Breast epithelium (tissue), 3 donors: ENCODE measurements at regions not wholly inside any gene's neighbourhood (a gene's known extent, or its start where the extent isn't known, plus 50 kb on each side); places are given as distances from the start of the nearest gene placed in this dataset.

ENCODE experiments used
- POLR2A ChIP-seq: fragments of 450-650 bp; IDR thresholded peaks from one replicate; pipeline ENCODE4 v1.6.1; 2016; ENCODE audit warnings: antibody characterized with exemption, mild to moderate bottlenecking, moderate library complexity
- POLR2AphosphoS5 ChIP-seq, 3 donors: sonication (generic); formaldehyde crosslinking; IDR thresholded peaks; one replicate each; pipeline ENCODE4 v1.6.1; 2017; ENCODE audit warnings: antibody characterized with exemption in 3 of 3
- TF ChIP-seq, protein P1 (sequence below), 3 donors: fragments of 450-650 bp; IDR thresholded peaks; one replicate each; pipeline ENCODE4 v1.5.1; 2016 to 2017; ENCODE audit warnings: antibody characterized with exemption in 3 of 3, mild to moderate bottlenecking in 3 of 3, moderate library complexity in 3 of 3

DNA sequence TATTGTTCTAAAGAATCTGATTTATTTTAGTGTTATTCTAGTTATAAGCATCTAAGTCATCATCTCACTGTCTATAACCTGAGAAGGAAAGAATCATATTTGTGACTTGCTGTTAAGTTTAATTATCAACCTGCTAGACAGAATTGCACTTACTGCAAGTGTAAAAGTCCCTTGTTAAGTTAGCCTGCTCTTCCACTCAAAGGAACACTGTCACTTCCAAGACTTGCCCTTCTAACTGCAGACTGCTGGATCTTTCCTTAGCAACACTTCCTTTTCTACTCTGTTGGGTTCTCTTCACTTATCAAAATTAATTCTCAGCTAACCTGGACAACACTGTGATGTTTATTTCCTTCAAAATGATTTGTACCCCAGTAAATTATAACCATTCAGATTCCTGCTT is 323.2 kb upstream of the TFPI start:
- TF ChIP-seq POLR2AphosphoS5 (IDR thresholded peaks at IDR 0.05) (no peak), POLR2A (no peak)
- TF ChIP-seq, protein P1, sequence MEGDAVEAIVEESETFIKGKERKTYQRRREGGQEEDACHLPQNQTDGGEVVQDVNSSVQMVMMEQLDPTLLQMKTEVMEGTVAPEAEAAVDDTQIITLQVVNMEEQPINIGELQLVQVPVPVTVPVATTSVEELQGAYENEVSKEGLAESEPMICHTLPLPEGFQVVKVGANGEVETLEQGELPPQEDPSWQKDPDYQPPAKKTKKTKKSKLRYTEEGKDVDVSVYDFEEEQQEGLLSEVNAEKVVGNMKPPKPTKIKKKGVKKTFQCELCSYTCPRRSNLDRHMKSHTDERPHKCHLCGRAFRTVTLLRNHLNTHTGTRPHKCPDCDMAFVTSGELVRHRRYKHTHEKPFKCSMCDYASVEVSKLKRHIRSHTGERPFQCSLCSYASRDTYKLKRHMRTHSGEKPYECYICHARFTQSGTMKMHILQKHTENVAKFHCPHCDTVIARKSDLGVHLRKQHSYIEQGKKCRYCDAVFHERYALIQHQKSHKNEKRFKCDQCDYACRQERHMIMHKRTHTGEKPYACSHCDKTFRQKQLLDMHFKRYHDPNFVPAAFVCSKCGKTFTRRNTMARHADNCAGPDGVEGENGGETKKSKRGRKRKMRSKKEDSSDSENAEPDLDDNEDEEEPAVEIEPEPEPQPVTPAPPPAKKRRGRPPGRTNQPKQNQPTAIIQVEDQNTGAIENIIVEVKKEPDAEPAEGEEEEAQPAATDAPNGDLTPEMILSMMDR (IDR thresholded peaks at IDR 0.05) = no peak
